Vagina (tissue), 2 donors: ENCODE measurements at regions not wholly inside any gene's neighbourhood (a gene's known extent, or its start where the extent isn't known, plus 50 kb on each side); places are given as distances from the start of the nearest gene placed in this dataset.

ENCODE experiments used
- POLR2A ChIP-seq, 2 donors: fragments of 450-650 bp; IDR thresholded peaks; one replicate each; pipeline ENCODE4 v1.6.1; 2017; ENCODE audit warnings: antibody characterized with exemption in 2 of 2, mild to moderate bottlenecking in 2 of 2, moderate library complexity in 2 of 2
- POLR2AphosphoS5 ChIP-seq, 2 donors: sonication (generic); formaldehyde crosslinking; IDR thresholded peaks; one replicate each; pipeline ENCODE4 v1.9.0; 2017; ENCODE audit warnings: antibody characterized with exemption in 2 of 2, mild to moderate bottlenecking in 2 of 2, low read depth in 1 of 2; ENCODE audit not compliant: insufficient read depth in 1 of 2
- TF ChIP-seq, protein P1 (sequence below), 3 experiments: fragments of 450-650 bp in 2 of 3; fragments of 200-600 bp in 1 of 3; sonication (generic) in 1 of 3; IDR thresholded peaks; one replicate each; pipeline ENCODE4 v1.5.1; 2017 to 2019; ENCODE audit warnings: antibody characterized with exemption in 3 of 3, mild to moderate bottlenecking in 2 of 3, moderate library complexity in 2 of 3

DNA sequence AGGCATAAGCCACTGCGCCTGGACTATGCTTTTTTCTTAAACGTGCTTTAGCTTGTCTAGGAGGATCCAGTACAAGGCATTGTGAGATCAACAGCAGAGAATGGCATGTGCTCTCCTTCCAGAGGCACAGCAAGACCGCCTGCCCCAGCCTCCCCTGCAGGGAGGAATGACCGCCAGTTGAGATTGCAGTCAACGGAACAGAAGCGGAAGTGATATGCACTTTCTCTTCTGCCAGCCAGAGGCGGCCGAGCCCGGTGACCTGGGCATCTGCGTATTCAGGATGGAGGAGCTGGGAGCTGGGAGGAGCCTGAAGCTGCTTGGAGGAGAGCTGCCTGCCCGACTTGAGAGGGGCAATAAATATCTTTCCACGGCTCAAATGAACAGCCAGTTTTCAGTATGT, 243.0 kb downstream of the CTTN start:
- TF ChIP-seq, protein P1, sequence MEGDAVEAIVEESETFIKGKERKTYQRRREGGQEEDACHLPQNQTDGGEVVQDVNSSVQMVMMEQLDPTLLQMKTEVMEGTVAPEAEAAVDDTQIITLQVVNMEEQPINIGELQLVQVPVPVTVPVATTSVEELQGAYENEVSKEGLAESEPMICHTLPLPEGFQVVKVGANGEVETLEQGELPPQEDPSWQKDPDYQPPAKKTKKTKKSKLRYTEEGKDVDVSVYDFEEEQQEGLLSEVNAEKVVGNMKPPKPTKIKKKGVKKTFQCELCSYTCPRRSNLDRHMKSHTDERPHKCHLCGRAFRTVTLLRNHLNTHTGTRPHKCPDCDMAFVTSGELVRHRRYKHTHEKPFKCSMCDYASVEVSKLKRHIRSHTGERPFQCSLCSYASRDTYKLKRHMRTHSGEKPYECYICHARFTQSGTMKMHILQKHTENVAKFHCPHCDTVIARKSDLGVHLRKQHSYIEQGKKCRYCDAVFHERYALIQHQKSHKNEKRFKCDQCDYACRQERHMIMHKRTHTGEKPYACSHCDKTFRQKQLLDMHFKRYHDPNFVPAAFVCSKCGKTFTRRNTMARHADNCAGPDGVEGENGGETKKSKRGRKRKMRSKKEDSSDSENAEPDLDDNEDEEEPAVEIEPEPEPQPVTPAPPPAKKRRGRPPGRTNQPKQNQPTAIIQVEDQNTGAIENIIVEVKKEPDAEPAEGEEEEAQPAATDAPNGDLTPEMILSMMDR (IDR thresholded peaks at IDR 0.05), result no peak
- TF ChIP-seq POLR2AphosphoS5 (IDR thresholded peaks at IDR 0.05; ENCODE audit: insufficient read depth in 1 of 2, low read depth in 1 of 2) (no peak), POLR2A (IDR thresholded peaks at IDR 0.05) (no peak)
